ENCODE measurements at regions not wholly inside any gene's neighbourhood (a gene's known extent, or its start where the extent isn't known, plus 50 kb on each side); places are given as distances from the start of the nearest gene placed in this dataset.

GRCh38 chr4:24166501-24166900 lies 276.7 kb upstream of the PPARGC1A start:
- no peaks in the 10 kb centered on the region for H3K36me3 ChIP-seq
- no peak overlapping the region for H3K27ac ChIP-seq
- no peak overlapping the region for H3K4me3 ChIP-seq
- H3K4me1 ChIP-seq = no peaks in the 10 kb centered on the region
- no peak for TF ChIP-seq POLR2A (IDR thresholded peaks at IDR 0.05)
- no peak for TF ChIP-seq CTCF (IDR thresholded peaks at IDR 0.05)
- no peak for TF ChIP-seq EP300 (IDR thresholded peaks at IDR 0.05)
- no peak for DNase-seq (ENCODE audit: low spot score in 2 of 2)
- 75% methylated on average over 1 of the region's 1 CpG for WGBS
- no peaks in the 10 kb centered on the region for H3K27me3 ChIP-seq
- no peaks in the 10 kb centered on the region for H3K9me3 ChIP-seq

GRCh38 chr4:24164797-24165196 lies 274.9 kb upstream of the PPARGC1A start:
- TF ChIP-seq POLR2A (IDR thresholded peaks at IDR 0.05) = no peak
- no peak for TF ChIP-seq CTCF (IDR thresholded peaks at IDR 0.05)
- no peak for TF ChIP-seq EP300 (IDR thresholded peaks at IDR 0.05)
- no peak for TF ChIP-seq POLR2AphosphoS5 (IDR thresholded peaks at IDR 0.05)
- WGBS = 85% methylated on average over 3 of the region's 3 CpGs
- no peaks in the 10 kb centered on the region for H3K9me3 ChIP-seq
- H3K4me1 ChIP-seq = no peaks in the 10 kb centered on the region
- H3K27ac ChIP-seq = no peak overlapping the region
- no peaks in the 10 kb centered on the region for H3K27me3 ChIP-seq
- DNase-seq (ENCODE audit: low spot score in 2 of 2) = no peak
- H3K4me3 ChIP-seq = no peak overlapping the region
- no peaks in the 10 kb centered on the region for H3K36me3 ChIP-seq

GRCh38 chr4:24164054-24164693 lies 274.3 kb upstream of the PPARGC1A start:
- WGBS = 51% methylated on average over 2 of the region's 2 CpGs
- Histone ChIP-seq H3K27me3 (no peaks in the 10 kb centered on the region), H3K4me3 (no peak overlapping the region), H3K9me3 (no peaks in the 10 kb centered on the region), H3K36me3 (no peaks in the 10 kb centered on the region), H3K4me1 (no peaks in the 10 kb centered on the region), H3K27ac (no peak overlapping the region)
- DNase-seq (ENCODE audit: low spot score in 2 of 2) = no peak
- no peak for TF ChIP-seq EP300 (IDR thresholded peaks at IDR 0.05)
- TF ChIP-seq CTCF (IDR thresholded peaks at IDR 0.05) = no peak
- TF ChIP-seq POLR2AphosphoS5 (IDR thresholded peaks at IDR 0.05) = no peak
- no peak for TF ChIP-seq POLR2A (IDR thresholded peaks at IDR 0.05)

- TF ChIP-seq POLR2A (IDR thresholded peaks at IDR 0.05) = no peak
- TF ChIP-seq CTCF (IDR thresholded peaks at IDR 0.05) = no peak
- no peaks in the 10 kb centered on the region for H3K36me3 ChIP-seq
- H3K27ac ChIP-seq = no peak overlapping the region
- H3K4me3 ChIP-seq = no peak overlapping the region
- no peak for DNase-seq (ENCODE audit: low spot score in 2 of 2)
- no peaks in the 10 kb centered on the region for H3K4me1 ChIP-seq
- H3K9me3 ChIP-seq = no peaks in the 10 kb centered on the region
- 95% methylated on average over 7 of the region's 7 CpGs for WGBS
- H3K27me3 ChIP-seq = no peaks in the 10 kb centered on the region
These were observed 273.5 kb upstream of the PPARGC1A start for GRCh38 chr4:24163314-24163713.

- H3K4me1 ChIP-seq = no peaks in the 10 kb centered on the region
- no peak overlapping the region for H3K27ac ChIP-seq
- no peak for DNase-seq (ENCODE audit: low spot score in 2 of 2)
- TF ChIP-seq POLR2AphosphoS5 (IDR thresholded peaks at IDR 0.05) (no peak), POLR2A (IDR thresholded peaks at IDR 0.05) (no peak), EP300 (IDR thresholded peaks at IDR 0.05) (no peak), CTCF (IDR thresholded peaks at IDR 0.05) (no peak)
- WGBS = 74% methylated on average over 1 of the region's 1 CpG
- H3K27me3 ChIP-seq = no peaks in the 10 kb centered on the region
- H3K4me3 ChIP-seq = no peak overlapping the region
- no peaks in the 10 kb centered on the region for H3K9me3 ChIP-seq
- no peaks in the 10 kb centered on the region for H3K36me3 ChIP-seq
These were observed 270.5 kb upstream of the PPARGC1A start for GRCh38 chr4:24160358-24160757.

All from suprapubic skin (tissue), 4 donors.